HepG2 (cell line): ENCODE measurements at regions not wholly inside any gene's neighbourhood (a gene's known extent, or its start where the extent isn't known, plus 50 kb on each side); places are given as distances from the start of the nearest gene placed in this dataset.

Experiments
- EP300 ChIP-seq, 3 experiments: sonication (generic) in 1 of 3; formaldehyde crosslinking in 1 of 3; IDR thresholded peaks; 2 replicates each; pipeline versions ENCODE4 v1.5.1 to v1.6.1; 2011 to 2020; ENCODE audit warnings: low read depth in 2 of 3, low read length in 2 of 3, borderline replicate concordance in 1 of 3, improper control_type of control experiment in 1 of 3, mild to moderate bottlenecking in 1 of 3, missing genetic modification reagents in 1 of 3, moderate library complexity in 1 of 3
- NFYB ChIP-seq: sonication (generic); formaldehyde crosslinking; IDR thresholded peaks from 2 replicates; pipeline ENCODE4 v1.4.0; 2020; ENCODE audit warnings: missing genetic modification reagents
- ZNF18 ChIP-seq: sonication (generic); formaldehyde crosslinking; IDR thresholded peaks from 2 replicates; pipeline ENCODE4 v1.8.0; 2022; ENCODE audit warnings: mild to moderate bottlenecking, missing genetic modification reagents; ENCODE audit not compliant: insufficient replicate concordance
- ZNF274 ChIP-seq: sonication (generic); formaldehyde crosslinking; IDR thresholded peaks from 2 replicates; pipeline ENCODE4 v1.5.1; 2020; ENCODE audit warnings: mild to moderate bottlenecking, missing genetic modification reagents
- ZNF552 ChIP-seq: sonication (generic); formaldehyde crosslinking; IDR thresholded peaks from 2 replicates; pipeline ENCODE4 v1.9.0; 2022; ENCODE audit warnings: missing genetic modification reagents, mild to moderate bottlenecking, borderline replicate concordance

DNA sequence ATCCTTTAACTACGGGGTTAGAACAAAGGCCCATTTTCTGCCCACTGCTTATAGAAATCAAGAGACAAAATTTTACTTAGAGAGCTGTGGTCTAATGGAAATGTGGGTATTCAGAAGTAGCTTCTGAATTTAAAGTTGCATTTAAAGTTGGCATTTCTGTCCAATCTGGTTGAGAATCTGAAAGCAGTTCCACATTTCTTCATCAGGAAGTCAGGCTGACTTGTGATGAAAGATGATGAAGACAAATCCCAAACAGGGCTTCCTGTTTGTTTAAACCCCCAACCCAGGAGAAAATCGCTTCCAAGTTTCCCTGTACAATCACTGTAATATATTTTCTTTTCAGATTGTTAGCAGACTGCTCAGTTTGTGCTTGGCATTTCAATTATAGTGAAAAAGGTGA lies 345.3 kb downstream of the SPRY1 start:
- no peak for TF ChIP-seq ZNF18
- no peak for TF ChIP-seq NFYB (CRISPR knock-in tag)
- no peak for TF ChIP-seq ZNF274 (CRISPR knock-in tag)
- TF ChIP-seq ZNF552 = no peak
- no peak for TF ChIP-seq EP300 (IDR thresholded peaks at IDR 0.05; ENCODE audit: low read depth in 2 of 2, low read length in 2 of 2)
- no peak for TF ChIP-seq EP300 (CRISPR knock-in tag; IDR thresholded peaks at IDR 0.05; ENCODE audit: borderline replicate concordance)
